ENCODE measurements at regions not wholly inside any gene's neighbourhood (a gene's known extent, or its start where the extent isn't known, plus 50 kb on each side); places are given as distances from the start of the nearest gene placed in this dataset.

- ChIA-PET CTCF (interaction anchor here (1.2 kb wide), 1 partner anchor 14 kb away, joined by 3 read pairs; no protein-coding TSS in a partner anchor), POLR2A (no interaction called here)
- TF ChIP-seq CTCF (IDR thresholded peaks at IDR 0.05; ENCODE audit: control extremely low read depth, extremely low read depth, low read depth, missing control alignments): no peak
- no peak for DNase-seq (ENCODE audit: extremely low spot score)
These were observed 83.4 kb downstream of the MAF start for GRCh38 chr16:79517156-79517555.

- CTCF ChIA-PET: interaction anchor here (0.8 kb wide), 1 partner anchor 18 kb away, joined by 3 read pairs; no protein-coding TSS in a partner anchor
- POLR2A ChIA-PET: no interaction called here
- DNase-seq (ENCODE audit: extremely low spot score): no peak
- no peak for TF ChIP-seq CTCF (IDR thresholded peaks at IDR 0.05; ENCODE audit: control extremely low read depth, extremely low read depth, low read depth, missing control alignments)
These were observed 89.7 kb downstream of the MAF start for GRCh38 chr16:79510879-79511278.

- POLR2A ChIA-PET: no interaction called here
These were observed 90.6 kb downstream of the MAF start for GRCh38 chr16:79509906-79510305.

GRCh38 chr16:79509211-79509631 is 91.3 kb downstream of the MAF start:
- CTCF ChIA-PET: no interaction called here
- no peak for TF ChIP-seq CTCF (IDR thresholded peaks at IDR 0.05; ENCODE audit: control extremely low read depth, extremely low read depth, low read depth, missing control alignments)
- POLR2A ChIA-PET: no interaction called here
- no peak for DNase-seq (ENCODE audit: extremely low spot score)

More at GRCh38 chr16:79509906-79510305, 90.6 kb downstream of the MAF start:
- CTCF ChIA-PET: interaction anchor here (0.8 kb wide), 1 partner anchor 19 kb away, joined by 3 read pairs; no protein-coding TSS in a partner anchor
- TF ChIP-seq CTCF (IDR thresholded peaks at IDR 0.05; ENCODE audit: control extremely low read depth, extremely low read depth, low read depth, missing control alignments): no peak
- DNase-seq (ENCODE audit: extremely low spot score): no peak

- ChIA-PET CTCF (no interaction called here), POLR2A (no interaction called here)
- TF ChIP-seq CTCF (IDR thresholded peaks at IDR 0.05; ENCODE audit: control extremely low read depth, extremely low read depth, low read depth, missing control alignments): no peak
- no peak for DNase-seq (ENCODE audit: extremely low spot score)
These were observed 92.2 kb downstream of the MAF start for GRCh38 chr16:79508294-79508693.

GRCh38 chr16:79505344-79505743 is 95.2 kb downstream of the MAF start:
- DNase-seq (ENCODE audit: extremely low spot score): no peak
- ChIA-PET POLR2A (no interaction called here), CTCF (interaction anchor here (0.7 kb wide), 1 partner anchor 19 kb away, joined by 3 read pairs; no protein-coding TSS in a partner anchor)
- TF ChIP-seq CTCF (IDR thresholded peaks at IDR 0.05; ENCODE audit: control extremely low read depth, extremely low read depth, low read depth, missing control alignments): no peak
